Smooth muscle cell (in vitro differentiated cells): ENCODE measurements at regions not wholly inside any gene's neighbourhood (a gene's known extent, or its start where the extent isn't known, plus 50 kb on each side); places are given as distances from the start of the nearest gene placed in this dataset.

Experiments used
- DNase-seq: peaks from one replicate; lab custom pipeline; 2025; ENCODE audit not compliant: unreplicated experiment; lab: John Stamatoyannopoulos, UW
- H2AFZ ChIP-seq: fragments of 200-600 bp; sonication (generic); 2 replicates; pipeline ENCODE4 v1.6.0; 2016; ENCODE audit warnings: antibody characterized with exemption, low read depth, mild to moderate bottlenecking
- H3F3A ChIP-seq: fragments of 200-600 bp; sonication (generic); 2 replicates; pipeline ENCODE4 v1.6.0; 2017; ENCODE audit warnings: antibody characterized with exemption, low read depth
- H3K27ac ChIP-seq: fragments of 200-600 bp; sonication (generic); 2 replicates; pipeline ENCODE4 v1.5.1; 2016; ENCODE audit warnings: low read depth, mild to moderate bottlenecking
- H3K27me3 ChIP-seq: fragments of 200-600 bp; sonication (generic); 2 replicates; pipeline ENCODE4 v1.6.1; 2016; ENCODE audit warnings: low read depth, mild to moderate bottlenecking
- H3K36me3 ChIP-seq: fragments of 200-600 bp; sonication (generic); 2 replicates; pipeline ENCODE4 v1.5.1; 2016; ENCODE audit warnings: low read depth
- H3K4me1 ChIP-seq: fragments of 200-600 bp; sonication (generic); 2 replicates; pipeline ENCODE4 v1.5.1; 2016; ENCODE audit warnings: low read depth
- H3K4me2 ChIP-seq: fragments of 200-600 bp; sonication (generic); 2 replicates; pipeline ENCODE4 v1.6.0; 2016; ENCODE audit warnings: mild to moderate bottlenecking
- H3K4me3 ChIP-seq: fragments of 200-600 bp; sonication (generic); 2 replicates; pipeline ENCODE4 v1.5.1; 2016; ENCODE audit warnings: mild to moderate bottlenecking
- H3K79me2 ChIP-seq: fragments of 200-600 bp; sonication (generic); 2 replicates; pipeline ENCODE4 v1.6.0; 2016; ENCODE audit warnings: low read depth, mild to moderate bottlenecking
- H3K9ac ChIP-seq: fragments of 200-600 bp; sonication (generic); 2 replicates; pipeline ENCODE4 v1.6.0; 2016; ENCODE audit warnings: low read depth
- H3K9me3 ChIP-seq: fragments of 200-600 bp; sonication (generic); replicated peaks from 2 replicates; pipeline ENCODE4 v1.5.1; 2016; ENCODE audit warnings: low read depth
- H4K20me1 ChIP-seq: fragments of 200-600 bp; sonication (generic); 2 replicates; pipeline ENCODE4 v1.6.0; 2016; ENCODE audit warnings: low read depth
- CTCF ChIP-seq: fragments of 200-600 bp; sonication (generic); IDR thresholded peaks from 2 replicates; pipeline ENCODE4 v1.5.1; 2017; ENCODE audit warnings: borderline replicate concordance, mild to moderate bottlenecking, antibody characterized with exemption; ENCODE audit not compliant: insufficient read depth, poor library complexity, severe bottlenecking
- WGBS: methylation state at CpG from one replicate; pipeline ENCODE4 v1.1.7; 2016; ENCODE audit warnings: low lambda C conversion rate; 5-methylcytosine and 5-hydroxymethylcytosine counted together

DNA sequence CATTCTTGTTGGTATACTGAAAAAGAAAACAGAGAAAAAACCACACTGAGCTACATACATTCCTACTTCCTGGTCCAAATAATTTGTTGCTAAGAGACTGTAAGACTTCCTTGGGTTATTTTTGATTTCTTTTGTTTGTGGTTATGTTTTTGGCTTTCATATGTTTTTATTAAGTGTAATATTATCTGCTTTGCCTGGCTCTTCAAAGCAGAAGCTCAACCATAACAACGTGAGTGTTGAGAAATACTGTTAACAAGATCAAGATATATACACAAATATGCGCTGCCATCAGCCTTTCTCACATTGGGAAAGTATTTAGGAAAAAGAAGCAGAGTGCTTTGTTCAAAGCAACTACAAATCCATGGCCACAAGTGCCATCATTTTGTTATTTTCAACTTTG lies 556.2 kb upstream of the CBLB start:
- H3K9me3 ChIP-seq = no peaks in the 10 kb centered on the region
- H3K27ac ChIP-seq = peak overlapping the region; percentile 2
- H4K20me1 ChIP-seq = no peaks in the 10 kb centered on the region
- H3K27me3 ChIP-seq = no peaks in the 10 kb centered on the region
- 24% methylated on average over 2 of the region's 2 CpGs for WGBS
- H3K36me3 ChIP-seq = no peaks in the 10 kb centered on the region
- peak overlapping the region; percentile 37 for H2AFZ ChIP-seq
- H3K4me1 ChIP-seq = no peaks in the 10 kb centered on the region
- no peak for TF ChIP-seq CTCF
- H3K9ac ChIP-seq = no peak overlapping the region
- H3F3A ChIP-seq = peaks cover 5% of the 10 kb centered on the region
- no peaks in the 10 kb centered on the region for H3K79me2 ChIP-seq
- peak overlapping the region; percentile 50 for H3K4me2 ChIP-seq
- H3K4me3 ChIP-seq = no peak overlapping the region
- no peak for DNase-seq

- Histone ChIP-seq H3K36me3 (no peaks in the 10 kb centered on the region), H3K4me2 (no peak overlapping the region), H3K27me3 (no peaks in the 10 kb centered on the region), H3K4me3 (no peak overlapping the region), H4K20me1 (no peaks in the 10 kb centered on the region), H3K4me1 (no peaks in the 10 kb centered on the region), H3K27ac (no peak overlapping the region), H3K9ac (no peak overlapping the region), H3F3A (peaks cover 5% of the 10 kb centered on the region), H3K9me3 (no peaks in the 10 kb centered on the region), H3K79me2 (no peaks in the 10 kb centered on the region), H2AFZ (no peak overlapping the region)
- 83% methylated on average over 2 of the region's 2 CpGs for WGBS
- DNase-seq = no peak
- TF ChIP-seq CTCF = no peak
These were observed 557.1 kb upstream of the CBLB start for GRCh38 chr3:106425916-106426315.

- peak overlapping the region; percentile 33 for H3K4me2 ChIP-seq
- H3K9me3 ChIP-seq = no peaks in the 10 kb centered on the region
- no peak overlapping the region for H3K4me3 ChIP-seq
- H3K27me3 ChIP-seq = no peaks in the 10 kb centered on the region
- no peaks in the 10 kb centered on the region for H3K79me2 ChIP-seq
- no peaks in the 10 kb centered on the region for H3K36me3 ChIP-seq
- no peak for DNase-seq
- H3F3A ChIP-seq = peaks cover 5% of the 10 kb centered on the region
- H3K9ac ChIP-seq = no peak overlapping the region
- WGBS = 22% methylated on average over 2 of the region's 2 CpGs
- no peaks in the 10 kb centered on the region for H3K4me1 ChIP-seq
- H4K20me1 ChIP-seq = no peaks in the 10 kb centered on the region
- no peak for TF ChIP-seq CTCF
- peak overlapping the region; percentile 50 for H3K27ac ChIP-seq
- no peak overlapping the region for H2AFZ ChIP-seq
These were observed 559.8 kb upstream of the CBLB start for GRCh38 chr3:106428565-106428994.

DNA sequence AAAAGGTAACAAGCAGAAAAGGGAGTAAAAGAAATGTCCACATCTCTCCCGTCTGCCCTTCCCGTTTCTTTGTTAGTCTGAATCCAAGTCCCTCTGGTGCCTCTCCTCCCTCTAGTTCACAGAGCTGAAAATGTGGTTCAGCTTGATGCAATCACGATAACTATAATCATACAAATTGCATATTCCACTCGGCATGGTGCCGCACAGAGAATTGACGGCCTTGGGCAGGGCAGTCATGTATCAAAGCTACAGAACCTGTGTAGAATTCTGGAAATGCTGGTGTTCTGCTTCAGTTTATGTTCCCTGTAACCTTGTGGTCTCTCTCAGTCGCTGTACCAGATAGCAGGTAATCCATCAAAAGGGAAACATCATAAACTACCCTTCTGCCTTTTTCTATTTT lies 562.9 kb upstream of the CBLB start:
- no peaks in the 10 kb centered on the region for H3K79me2 ChIP-seq
- H3K9me3 ChIP-seq = no peaks in the 10 kb centered on the region
- H3K4me2 ChIP-seq = no peak overlapping the region
- H2AFZ ChIP-seq = no peak overlapping the region
- H3F3A ChIP-seq = peaks cover 5% of the 10 kb centered on the region
- H4K20me1 ChIP-seq = no peaks in the 10 kb centered on the region
- H3K36me3 ChIP-seq = no peaks in the 10 kb centered on the region
- TF ChIP-seq CTCF = no peak
- H3K9ac ChIP-seq = no peak overlapping the region
- H3K4me3 ChIP-seq = no peak overlapping the region
- no peaks in the 10 kb centered on the region for H3K4me1 ChIP-seq
- no peaks in the 10 kb centered on the region for H3K27me3 ChIP-seq
- 87% methylated on average over 7 of the region's 7 CpGs for WGBS
- no peak overlapping the region for H3K27ac ChIP-seq
- no peak for DNase-seq
